ENCODE measurements at regions not wholly inside any gene's neighbourhood (a gene's known extent, or its start where the extent isn't known, plus 50 kb on each side); places are given as distances from the start of the nearest gene placed in this dataset.

DNA sequence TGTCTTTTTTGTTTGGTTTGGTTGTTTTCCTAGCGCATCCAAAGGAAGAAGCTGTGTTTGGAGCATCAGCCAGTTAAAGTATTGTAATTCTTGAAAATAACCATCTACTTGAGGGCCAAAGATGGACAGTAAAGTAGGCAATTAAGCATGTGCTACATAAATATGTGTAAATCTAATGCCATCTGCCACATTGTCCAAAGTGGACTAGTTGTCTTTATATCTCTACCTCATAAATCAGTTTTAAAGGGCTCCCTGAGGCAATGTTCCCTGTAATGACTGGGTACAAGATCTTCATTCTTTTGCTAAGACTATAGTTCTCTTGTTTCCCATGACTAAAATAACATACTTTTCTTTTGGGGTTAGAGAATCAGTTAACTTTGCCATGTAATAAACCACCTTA is 460.0 kb upstream of the RARB start:
- no peak for DNase-seq (ENCODE audit: low read depth)
- H3K4me3 ChIP-seq (ENCODE audit: low read depth, low read length) = no peak overlapping the region
- TF ChIP-seq, protein P1, sequence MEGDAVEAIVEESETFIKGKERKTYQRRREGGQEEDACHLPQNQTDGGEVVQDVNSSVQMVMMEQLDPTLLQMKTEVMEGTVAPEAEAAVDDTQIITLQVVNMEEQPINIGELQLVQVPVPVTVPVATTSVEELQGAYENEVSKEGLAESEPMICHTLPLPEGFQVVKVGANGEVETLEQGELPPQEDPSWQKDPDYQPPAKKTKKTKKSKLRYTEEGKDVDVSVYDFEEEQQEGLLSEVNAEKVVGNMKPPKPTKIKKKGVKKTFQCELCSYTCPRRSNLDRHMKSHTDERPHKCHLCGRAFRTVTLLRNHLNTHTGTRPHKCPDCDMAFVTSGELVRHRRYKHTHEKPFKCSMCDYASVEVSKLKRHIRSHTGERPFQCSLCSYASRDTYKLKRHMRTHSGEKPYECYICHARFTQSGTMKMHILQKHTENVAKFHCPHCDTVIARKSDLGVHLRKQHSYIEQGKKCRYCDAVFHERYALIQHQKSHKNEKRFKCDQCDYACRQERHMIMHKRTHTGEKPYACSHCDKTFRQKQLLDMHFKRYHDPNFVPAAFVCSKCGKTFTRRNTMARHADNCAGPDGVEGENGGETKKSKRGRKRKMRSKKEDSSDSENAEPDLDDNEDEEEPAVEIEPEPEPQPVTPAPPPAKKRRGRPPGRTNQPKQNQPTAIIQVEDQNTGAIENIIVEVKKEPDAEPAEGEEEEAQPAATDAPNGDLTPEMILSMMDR (IDR thresholded peaks at IDR 0.05; ENCODE audit: low read depth, low read length, missing control alignments) = no peak

DNA sequence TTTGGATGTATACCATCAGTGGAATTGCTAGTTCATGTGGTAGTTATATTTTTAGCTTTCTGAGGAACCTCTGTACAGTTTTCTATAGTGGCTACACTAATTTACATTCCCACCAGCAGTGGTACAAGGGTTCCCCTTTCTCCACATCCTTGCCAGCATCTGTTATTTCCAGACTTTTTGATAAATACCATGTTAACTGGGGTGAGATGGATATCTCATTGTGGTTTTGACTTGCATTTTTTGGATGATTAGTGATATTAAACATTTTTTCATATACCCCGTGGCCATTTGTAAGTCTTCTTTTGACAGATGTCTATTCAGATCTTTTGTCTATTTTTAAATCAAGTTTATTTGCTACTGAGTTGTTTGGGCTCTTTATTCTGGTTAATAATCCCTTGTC is 455.6 kb upstream of the RARB start:
- TF ChIP-seq, protein P1 (IDR thresholded peaks at IDR 0.05; ENCODE audit: low read depth, low read length, missing control alignments) = no peak
- DNase-seq (ENCODE audit: low read depth) = no peak
- H3K4me3 ChIP-seq (ENCODE audit: low read depth, low read length) = no peak overlapping the region

DNA sequence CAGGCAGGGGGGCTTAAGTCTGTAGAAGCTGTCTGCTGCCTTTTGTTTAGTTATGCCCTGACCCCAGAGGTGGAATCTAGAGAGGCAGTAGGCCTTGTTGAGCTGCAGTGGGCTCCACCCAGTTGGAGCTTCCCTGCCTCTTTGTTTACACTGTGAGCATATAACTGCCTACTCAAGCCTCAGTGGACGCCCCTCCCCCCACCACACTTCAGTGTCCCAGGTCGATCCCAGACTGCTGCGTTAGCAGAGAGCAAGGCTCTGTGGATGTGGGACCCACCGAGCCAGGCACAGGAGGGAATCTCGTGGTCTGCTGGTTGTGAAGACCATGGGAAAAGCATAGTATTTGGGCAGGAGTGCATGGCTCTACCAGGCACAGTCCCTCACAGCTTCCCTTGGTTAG is 446.8 kb upstream of the RARB start:
- no peak overlapping the region for H3K4me3 ChIP-seq (ENCODE audit: low read depth, low read length)
- TF ChIP-seq, protein P1 (IDR thresholded peaks at IDR 0.05; ENCODE audit: low read depth, low read length, missing control alignments) = no peak
- DNase-seq (ENCODE audit: low read depth) = no peak

DNA sequence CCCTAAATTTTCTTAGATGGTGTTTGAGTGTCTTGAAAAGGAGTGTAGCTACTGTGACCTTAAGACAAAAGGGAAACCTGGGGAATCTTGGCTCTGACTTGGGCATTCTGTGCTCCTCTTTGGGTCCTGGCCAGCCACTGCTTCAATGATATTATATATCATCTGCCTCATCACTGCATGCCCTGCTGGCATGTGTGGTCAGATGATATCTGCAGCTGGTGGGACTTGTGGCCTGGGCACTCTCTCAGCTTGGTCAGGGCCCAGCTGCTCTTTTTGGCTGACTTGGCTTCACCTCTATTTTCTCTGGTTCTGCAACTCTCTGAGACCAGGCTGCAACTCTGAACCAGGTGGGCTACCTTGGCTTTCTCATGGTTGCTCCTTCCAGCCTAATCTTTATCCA is 446.1 kb upstream of the RARB start:
- H3K4me3 ChIP-seq (ENCODE audit: low read depth, low read length) = no peak overlapping the region
- no peak for DNase-seq (ENCODE audit: low read depth)
- TF ChIP-seq, protein P1 (IDR thresholded peaks at IDR 0.05; ENCODE audit: low read depth, low read length, missing control alignments) = no peak

DNA sequence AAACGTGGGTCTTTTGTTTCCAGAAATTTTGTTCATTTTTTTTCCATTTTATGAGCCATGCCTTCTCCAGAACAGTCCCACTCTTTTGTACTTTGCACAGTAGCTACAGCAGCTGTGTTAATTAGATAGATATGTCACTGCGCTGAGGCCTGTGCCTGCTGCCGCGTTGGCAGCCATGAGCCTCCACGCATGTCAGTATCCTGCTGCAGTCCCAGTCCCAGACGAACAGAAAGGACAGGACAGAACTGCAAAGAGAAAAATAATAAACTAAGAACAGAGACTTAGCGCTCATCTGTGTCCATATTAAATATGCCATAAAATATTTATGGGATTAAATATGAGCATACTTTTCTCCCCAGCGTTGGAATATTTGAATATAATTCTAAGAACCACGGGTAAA is 442.4 kb upstream of the RARB start:
- no peak overlapping the region for H3K4me3 ChIP-seq (ENCODE audit: low read depth, low read length)
- TF ChIP-seq, protein P1 (IDR thresholded peaks at IDR 0.05; ENCODE audit: low read depth, low read length, missing control alignments) = no peak
- DNase-seq (ENCODE audit: low read depth) = no peak

DNA sequence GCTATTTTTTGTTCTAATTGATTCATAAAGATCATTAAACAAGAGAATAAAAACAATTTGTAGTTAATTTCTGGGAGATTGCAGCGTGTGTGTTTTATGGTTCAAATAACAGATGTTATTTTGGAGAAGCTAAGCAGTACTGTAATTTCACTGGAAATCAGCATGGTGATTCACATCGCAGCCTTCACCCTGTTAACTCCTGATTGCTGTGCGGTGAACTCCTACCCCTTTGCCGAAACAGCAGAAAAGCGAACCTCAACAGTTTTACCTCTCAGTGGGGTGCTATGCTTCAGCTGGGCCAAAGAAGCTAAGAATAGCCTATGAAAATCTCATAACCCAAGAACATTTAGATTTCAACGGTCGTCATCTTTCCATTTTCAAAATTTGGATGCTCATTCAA is 441.5 kb upstream of the RARB start:
- H3K4me3 ChIP-seq (ENCODE audit: low read depth, low read length) = no peak overlapping the region
- no peak for DNase-seq (ENCODE audit: low read depth)
- TF ChIP-seq, protein P1 (IDR thresholded peaks at IDR 0.05; ENCODE audit: low read depth, low read length, missing control alignments) = no peak

DNA sequence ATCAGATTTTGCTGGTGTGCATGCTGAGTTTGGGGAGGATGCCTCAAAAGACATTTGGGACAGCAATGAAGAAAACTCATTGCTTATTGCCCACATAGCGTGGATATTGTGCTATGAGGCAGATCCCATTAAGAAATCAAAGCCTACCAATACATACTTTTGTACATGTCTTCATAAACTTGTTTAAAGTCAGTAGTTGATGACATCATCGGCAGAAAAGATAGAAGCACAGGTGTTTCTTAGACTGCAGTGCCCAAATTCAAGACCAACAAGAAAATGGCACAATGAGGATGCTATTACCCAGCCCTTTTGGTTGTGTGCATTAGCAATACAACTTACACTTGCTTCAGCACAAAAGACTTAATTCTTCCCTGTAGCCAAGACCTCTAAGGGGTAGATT is 428.7 kb upstream of the RARB start:
- H3K4me3 ChIP-seq (ENCODE audit: low read depth, low read length) = no peak overlapping the region
- TF ChIP-seq, protein P1 (IDR thresholded peaks at IDR 0.05; ENCODE audit: low read depth, low read length, missing control alignments) = no peak
- DNase-seq (ENCODE audit: low read depth) = no peak

All from GM12864 (cell line).